ENCODE measurements at regions not wholly inside any gene's neighbourhood (a gene's known extent, or its start where the extent isn't known, plus 50 kb on each side); places are given as distances from the start of the nearest gene placed in this dataset.

GRCh38 chr13:62210951-62211350 lies 795.3 kb upstream of the PCDH20 start:
- no CpG with 5 or more reads among the region's 3 CpGs for WGBS (ENCODE audit: extremely low coverage, insufficient read length, low lambda C conversion rate)
- DNase-seq, result no peak
- Histone ChIP-seq H4K91ac (ENCODE audit: insufficient read length, low read depth, low read length) (no peak overlapping the region), H2AK5ac (ENCODE audit: insufficient read length, low read length) (no peak overlapping the region), H3K23me2 (ENCODE audit: insufficient read length, low read depth, low read length, poor library complexity, severe bottlenecking) (no peaks in the 10 kb centered on the region), H3K23ac (ENCODE audit: insufficient read length, low read depth, low read length) (no peak overlapping the region), H2BK5ac (ENCODE audit: insufficient read length, low read length) (no peak overlapping the region), H3K79me2 (ENCODE audit: insufficient read depth, low read length) (no peaks in the 10 kb centered on the region), H4K20me1 (ENCODE audit: control insufficient read depth, insufficient read depth, insufficient read length) (no peaks in the 10 kb centered on the region), H2BK12ac (ENCODE audit: insufficient read length, low read depth, low read length) (no peak overlapping the region), H2BK15ac (ENCODE audit: low read depth, low read length) (no peak overlapping the region), H3K4ac (ENCODE audit: low read depth, low read length) (no peak overlapping the region), H3K27me3 (ENCODE audit: insufficient read depth, low read length) (no peaks in the 10 kb centered on the region), H3K9ac (ENCODE audit: extremely low read depth, insufficient read length, low read length) (no peak overlapping the region), H2BK20ac (ENCODE audit: low read depth, low read length, poor library complexity, severe bottlenecking) (no peak overlapping the region), H3K56ac (ENCODE audit: insufficient read length, low read depth, low read length) (no peak overlapping the region), H3K4me2 (ENCODE audit: insufficient read depth, insufficient read length, low read length) (no peak overlapping the region), H2BK120ac (ENCODE audit: low read depth, low read length, poor library complexity, severe bottlenecking) (no peak overlapping the region), H3K27ac (ENCODE audit: insufficient read length, low read depth, low read length) (no peak overlapping the region), H3K9me3 (ENCODE audit: control insufficient read depth, low read depth, low read length) (no peaks in the 10 kb centered on the region), H2AFZ (ENCODE audit: low read length) (no peak overlapping the region), H4K5ac (ENCODE audit: insufficient read length, low read depth, low read length) (no peak overlapping the region), H3K18ac (ENCODE audit: insufficient read length, low read depth, low read length) (no peak overlapping the region), H3K79me1 (ENCODE audit: insufficient read depth, low read depth, low read length, poor library complexity, severe bottlenecking) (no peaks in the 10 kb centered on the region), H3K4me1 (ENCODE audit: insufficient read depth, low read length) (no peaks in the 10 kb centered on the region), H3K14ac (ENCODE audit: insufficient read depth, low read length) (no peak overlapping the region), H3T11ph (ENCODE audit: low read length) (no peak overlapping the region), H4K8ac (replicated peaks; ENCODE audit: insufficient read length, low read depth, low read length) (no peak overlapping the region)
- Mint-ChIP-seq H3K4me1 (peaks cover 2 to 8% of the 10 kb centered on the region in 2 experiments; a peak in 3 of 4 replicates), H3K27me3 (ENCODE audit: low read depth) (no peaks in the 10 kb centered on the region), H3K27ac (no peak overlapping the region), H3K4me3 (no peak overlapping the region; a peak in 1 of 5 replicates), H3K9me3 (no peaks in the 10 kb centered on the region), H3K36me3 (ENCODE audit: insufficient read depth in 1 of 3, low read depth in 3 of 3) (no peaks in the 10 kb centered on the region; a peak in 1 of 7 replicates)
- no peak for TF ChIP-seq CTCF (conservative IDR thresholded peaks at IDR 0.05)
